ENCODE measurements at regions not wholly inside any gene's neighbourhood (a gene's known extent, or its start where the extent isn't known, plus 50 kb on each side); places are given as distances from the start of the nearest gene placed in this dataset.
A peak's percentile ranks its signal among the peaks of the same experiment; 100 is the strongest.

DNA sequence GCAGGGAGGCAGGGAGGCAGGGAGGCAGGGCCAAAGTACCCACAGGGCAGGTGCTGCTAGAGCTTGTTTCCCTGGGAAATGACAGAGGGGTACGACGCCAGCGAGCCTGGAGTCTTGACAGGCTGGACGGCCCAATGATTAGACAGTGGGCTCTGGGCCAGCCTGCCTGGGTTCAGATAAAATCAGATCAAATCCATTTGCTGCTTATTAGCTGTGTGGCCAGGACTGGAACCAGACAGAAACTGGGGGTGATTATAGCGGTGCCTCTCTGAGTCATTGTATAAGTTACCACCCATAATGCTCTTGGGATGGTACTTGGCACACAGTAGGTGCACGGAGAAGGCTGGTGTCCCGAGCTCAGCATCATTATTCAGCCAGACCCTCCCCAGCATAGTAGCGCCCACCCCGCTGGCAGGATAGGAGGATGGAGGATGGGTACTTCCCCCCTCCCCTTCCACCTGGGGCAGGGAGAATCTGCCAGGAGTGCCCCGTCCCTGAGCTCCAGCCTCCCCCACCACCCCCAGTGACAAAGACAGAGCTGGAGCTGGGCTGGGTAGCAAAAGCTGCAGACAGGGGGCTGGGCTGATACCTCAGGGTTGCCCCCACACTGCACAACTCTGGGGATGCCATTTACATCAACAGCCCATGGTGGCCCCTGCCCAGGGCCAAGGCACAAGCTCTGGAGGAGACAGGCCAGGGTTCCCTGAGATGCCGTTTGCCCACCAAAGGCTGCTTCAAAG lies 77.6 kb upstream of the TNRC6C start:
- Mint-ChIP-seq H3K27ac (peak overlapping the region; percentile 93 to 97 (median 95)), H3K27me3 (peaks cover 12% of the 10 kb centered on the region), H3K4me1 (peaks cover 26 to 39% (median 36%) of the 10 kb centered on the region in 3 donors), H3K9me3 (peaks cover 0 to 4% (median 4%) of the 10 kb centered on the region in 3 donors), H3K36me3 (peaks cover under 1% of the 10 kb centered on the region), H3K4me3 (peak overlapping the region; percentile 75 to 90 (median 84))

DNA sequence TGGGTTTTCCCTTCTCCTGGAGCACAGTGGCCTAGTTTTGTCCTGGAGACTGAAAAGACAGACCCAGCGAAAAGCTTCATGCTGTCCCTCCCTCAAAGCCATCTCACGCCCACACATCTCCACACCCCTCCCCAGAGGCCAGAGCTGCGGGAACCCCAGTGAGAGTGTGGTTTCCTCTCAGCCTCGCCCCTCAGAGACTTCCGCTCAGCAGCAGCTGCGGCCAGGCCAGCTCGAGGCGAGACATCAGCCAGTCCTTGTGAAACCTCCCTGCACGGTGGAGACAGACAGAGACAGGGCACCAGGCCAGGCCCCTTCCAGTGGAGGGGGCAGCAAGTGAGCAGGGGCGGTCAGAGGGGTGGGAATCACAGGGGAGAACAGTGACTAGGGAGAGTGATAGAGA lies 77.0 kb upstream of the TNRC6C start:
- no peaks in the 10 kb centered on the region for H3K36me3 Mint-ChIP-seq
- H3K4me1 Mint-ChIP-seq, result peaks cover 26 to 41% (median 38%) of the 10 kb centered on the region in 3 donors
- no peaks in the 10 kb centered on the region for H3K9me3 Mint-ChIP-seq
- H3K27ac Mint-ChIP-seq, result peak overlapping the region; percentile 93 to 97 (median 95)
- H3K27me3 Mint-ChIP-seq, result peaks cover 13% of the 10 kb centered on the region
- peak overlapping the region; percentile 75 to 90 (median 84) for H3K4me3 Mint-ChIP-seq

DNA sequence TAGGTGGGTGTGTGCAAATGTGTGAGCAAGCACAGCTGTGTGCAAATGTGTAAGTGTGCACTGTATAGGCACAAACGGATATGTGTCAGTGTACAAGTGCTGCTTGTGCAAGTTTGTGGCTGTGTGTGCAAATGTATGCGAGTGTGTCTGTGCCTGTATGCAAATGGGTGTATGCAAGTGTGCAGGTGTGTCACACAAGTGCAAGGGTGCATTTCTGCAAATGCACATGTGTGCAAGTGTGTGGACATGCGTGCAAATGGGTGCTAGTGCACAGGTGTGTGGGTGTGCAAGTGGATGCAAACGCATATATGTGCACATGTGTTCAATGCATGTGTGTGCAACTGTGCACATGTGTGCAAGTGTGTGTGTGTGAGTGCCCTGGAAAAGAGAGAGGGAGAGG lies 76.5 kb upstream of the TNRC6C start:
- no peaks in the 10 kb centered on the region for H3K9me3 Mint-ChIP-seq
- peak overlapping the region; percentile 93 to 97 (median 95) for H3K27ac Mint-ChIP-seq
- peaks cover 29 to 45% (median 39%) of the 10 kb centered on the region in 3 donors for H3K4me1 Mint-ChIP-seq
- H3K27me3 Mint-ChIP-seq, result peaks cover 14% of the 10 kb centered on the region
- peak overlapping the region; percentile 75 to 90 (median 84) for H3K4me3 Mint-ChIP-seq
- no peaks in the 10 kb centered on the region for H3K36me3 Mint-ChIP-seq

DNA sequence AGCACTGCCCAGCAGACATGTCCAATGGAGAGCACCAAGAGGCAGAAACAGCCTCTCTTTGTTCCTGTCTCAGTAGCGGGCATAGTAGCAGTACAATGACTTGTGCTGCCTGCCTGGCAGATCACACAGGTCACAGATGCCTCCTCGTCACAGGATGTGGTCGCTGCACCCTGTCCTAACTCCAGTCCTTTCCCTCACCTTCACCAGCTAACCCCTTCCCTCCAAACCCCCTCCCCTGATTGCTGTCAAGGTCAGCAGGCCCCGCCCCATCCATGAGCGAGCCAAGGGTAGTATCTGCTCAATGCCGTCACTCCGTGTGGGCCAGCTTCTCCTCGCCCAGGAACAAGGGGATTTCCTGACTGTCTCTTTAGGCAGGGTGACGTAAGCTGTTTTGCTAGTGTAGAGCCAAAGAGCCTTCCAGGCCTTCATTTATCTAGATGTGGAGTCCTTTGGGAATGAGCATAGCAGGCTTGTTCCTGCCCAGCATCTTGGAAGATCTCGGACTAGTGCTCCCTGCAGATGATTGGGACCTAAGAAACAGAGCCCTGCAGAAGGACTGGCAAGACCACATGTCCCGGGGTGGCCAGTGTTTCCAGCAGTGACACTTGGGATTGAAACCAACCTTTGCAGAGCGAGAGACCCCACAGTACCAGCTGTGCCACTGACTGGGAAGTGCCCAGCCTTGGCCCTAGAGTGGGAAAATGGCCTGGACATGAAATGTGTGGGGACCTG lies 75.9 kb upstream of the TNRC6C start:
- Mint-ChIP-seq H3K27me3 (peaks cover 20% of the 10 kb centered on the region), H3K4me3 (peak overlapping the region; percentile 75 to 90 (median 84)), H3K4me1 (peaks cover 35 to 49% (median 45%) of the 10 kb centered on the region in 3 donors), H3K9me3 (no peaks in the 10 kb centered on the region), H3K36me3 (no peaks in the 10 kb centered on the region), H3K27ac (peak overlapping the region; percentile 93 to 97 (median 95))

DNA sequence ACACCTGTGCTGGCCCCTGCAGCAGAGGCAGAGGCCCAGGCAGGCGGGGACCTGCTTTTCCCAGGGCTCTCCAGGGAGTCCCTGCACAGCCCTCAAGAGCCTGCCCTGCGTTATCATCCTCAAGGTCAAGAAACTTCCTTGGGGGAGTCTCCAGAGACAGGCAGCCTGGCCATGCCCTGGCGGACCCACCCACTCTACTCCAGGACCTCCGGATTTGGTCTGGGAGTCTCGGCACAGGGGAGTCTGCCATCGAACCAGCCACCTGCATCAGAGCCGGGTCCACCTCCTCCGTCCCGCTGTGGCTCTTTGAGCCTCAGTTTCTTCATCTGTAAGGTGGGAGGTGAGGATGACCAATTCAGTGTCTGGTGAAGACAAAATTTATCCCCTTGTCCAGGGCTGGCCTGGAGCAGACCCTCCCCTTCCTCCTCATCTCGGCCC lies 75.3 kb upstream of the TNRC6C start:
- no peaks in the 10 kb centered on the region for H3K36me3 Mint-ChIP-seq
- peaks cover 24% of the 10 kb centered on the region for H3K27me3 Mint-ChIP-seq
- peak overlapping the region; percentile 93 to 97 (median 95) for H3K27ac Mint-ChIP-seq
- no peaks in the 10 kb centered on the region for H3K9me3 Mint-ChIP-seq
- no peak overlapping the region for H3K4me3 Mint-ChIP-seq
- peaks cover 40 to 53% (median 51%) of the 10 kb centered on the region in 3 donors for H3K4me1 Mint-ChIP-seq

DNA sequence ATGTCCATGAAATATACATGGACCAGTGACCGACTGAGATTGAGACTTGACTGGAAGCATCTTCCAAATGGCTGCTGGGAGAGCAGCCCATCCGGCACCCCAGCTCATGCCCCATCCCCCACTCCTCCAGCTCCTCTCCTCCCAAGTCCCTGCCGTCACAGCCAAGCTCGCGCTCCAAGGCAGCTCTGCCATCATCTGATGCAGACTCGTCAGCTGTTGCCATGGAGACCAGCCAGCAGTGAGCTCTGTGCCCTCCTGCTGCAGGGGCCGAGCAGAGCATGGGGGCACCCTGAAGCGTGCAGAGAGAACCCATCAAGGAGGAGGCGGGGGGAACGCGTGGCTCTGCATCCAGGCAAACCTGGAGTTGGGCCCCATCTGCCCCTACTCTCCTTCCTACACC lies 74.5 kb upstream of the TNRC6C start:
- H3K4me3 Mint-ChIP-seq, result peak overlapping the region in 2 of 4 donors; percentile 6 to 56
- no peaks in the 10 kb centered on the region for H3K36me3 Mint-ChIP-seq
- no peaks in the 10 kb centered on the region for H3K9me3 Mint-ChIP-seq
- H3K27me3 Mint-ChIP-seq, result peaks cover 27% of the 10 kb centered on the region
- H3K27ac Mint-ChIP-seq, result peak overlapping the region; percentile 65 to 97 (median 90)
- H3K4me1 Mint-ChIP-seq, result peaks cover 42 to 55% (median 54%) of the 10 kb centered on the region in 3 donors

DNA sequence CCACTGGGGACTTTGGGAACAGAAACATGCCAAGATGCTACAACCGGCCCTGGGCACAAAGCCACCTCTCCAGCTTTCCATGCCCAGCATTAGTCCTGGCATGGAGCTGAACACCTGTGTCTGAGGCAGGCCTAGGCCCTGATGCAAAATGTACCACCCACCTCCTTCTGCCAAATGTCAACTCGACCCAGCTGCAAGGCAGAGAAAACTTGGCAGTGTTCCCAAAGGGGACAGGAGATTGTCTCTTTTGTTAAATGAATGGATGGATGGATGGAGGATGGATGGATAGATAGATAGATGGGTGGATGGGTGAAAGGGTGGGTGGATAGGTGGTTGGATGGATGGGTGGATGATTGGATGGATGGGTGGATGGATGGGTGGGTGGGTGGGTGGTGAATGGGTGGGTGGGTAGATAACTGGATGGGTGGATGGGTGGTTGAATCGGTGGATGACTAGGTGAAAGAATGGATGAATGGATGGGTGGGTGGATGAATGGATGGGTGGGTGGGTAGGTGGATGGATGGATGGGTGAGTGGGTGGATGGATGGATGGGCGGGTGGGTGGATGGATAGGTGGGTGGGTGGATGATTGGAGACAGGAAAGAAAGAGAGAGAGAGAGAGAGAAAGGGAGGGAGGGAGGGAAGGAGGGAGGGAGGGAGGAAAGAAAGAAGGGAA lies 73.4 kb upstream of the TNRC6C start:
- peak overlapping the region in 1 of 4 donors; percentile 6 for H3K4me3 Mint-ChIP-seq
- peak overlapping the region in 2 of 3 donors; percentile 65 to 97 for H3K27ac Mint-ChIP-seq

DNA sequence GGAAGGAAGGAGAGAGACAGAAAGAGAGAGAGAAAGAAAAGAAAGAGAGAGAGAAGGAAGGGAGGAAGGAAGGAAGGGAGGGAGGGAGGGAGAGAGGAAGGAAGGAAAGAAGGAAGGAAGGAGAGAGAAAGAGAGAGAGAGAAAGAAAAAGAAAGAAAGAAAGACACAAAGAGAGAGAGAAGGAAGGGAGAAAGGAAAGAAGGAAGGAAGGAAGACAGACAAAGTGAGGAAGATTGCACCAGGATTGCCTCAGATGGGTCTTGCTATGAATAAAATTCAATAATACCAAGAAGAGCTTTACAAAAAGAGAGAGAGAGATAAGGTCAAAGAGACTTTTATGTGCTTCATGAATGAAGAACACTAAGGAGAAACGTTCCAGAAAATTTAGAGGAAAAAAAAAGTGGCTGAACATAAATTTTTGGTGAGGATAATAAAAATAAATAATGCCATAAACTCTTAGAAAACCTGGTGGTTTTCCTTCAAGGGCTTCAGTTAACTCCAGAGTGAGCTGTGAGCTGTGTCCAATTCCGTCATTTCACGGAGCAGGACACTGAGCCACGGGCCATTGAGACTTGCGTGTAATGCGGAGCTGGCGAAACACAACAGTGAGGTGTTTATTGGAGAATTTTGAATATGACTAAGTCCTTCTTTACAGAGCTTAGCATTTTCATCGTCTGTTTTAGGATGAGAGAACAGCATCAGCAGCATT lies 72.7 kb upstream of the TNRC6C start:
- H3K9me3 Mint-ChIP-seq, result no peaks in the 10 kb centered on the region
- H3K4me3 Mint-ChIP-seq, result peak overlapping the region in 1 of 4 donors; percentile 57
- peaks cover 42 to 54% (median 51%) of the 10 kb centered on the region in 3 donors for H3K4me1 Mint-ChIP-seq
- H3K36me3 Mint-ChIP-seq, result no peaks in the 10 kb centered on the region
- H3K27me3 Mint-ChIP-seq, result peaks cover 31% of the 10 kb centered on the region
- H3K27ac Mint-ChIP-seq, result peak overlapping the region; percentile 19 to 94 (median 56)

More for the DNA sequence above, 73.4 kb upstream of the TNRC6C start:
- Mint-ChIP-seq H3K4me1 (peaks cover 42 to 54% (median 54%) of the 10 kb centered on the region in 3 donors), H3K9me3 (no peaks in the 10 kb centered on the region), H3K36me3 (no peaks in the 10 kb centered on the region), H3K27me3 (peaks cover 30% of the 10 kb centered on the region)

DNA sequence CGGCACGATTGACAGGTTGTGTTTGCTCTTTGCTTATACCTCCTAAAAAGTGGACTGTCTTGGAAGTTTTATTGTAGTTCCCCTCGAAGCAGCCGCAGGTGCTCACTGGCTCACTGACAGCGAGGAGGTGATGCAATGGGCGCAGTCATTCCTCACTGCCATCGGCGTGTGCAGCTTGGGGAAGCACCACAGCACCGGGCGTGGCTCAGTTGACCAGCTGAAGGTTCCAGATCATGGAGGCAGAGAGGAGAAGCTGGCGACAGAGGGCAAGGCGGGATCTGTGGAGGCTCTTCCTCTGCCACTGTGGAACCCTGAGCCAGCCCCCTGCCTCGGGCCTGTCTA lies 72.1 kb upstream of the TNRC6C start:
- Mint-ChIP-seq H3K27ac (peak overlapping the region; percentile 19 to 94 (median 56)), H3K4me1 (peaks cover 42 to 54% (median 51%) of the 10 kb centered on the region in 3 donors), H3K27me3 (peaks cover 36% of the 10 kb centered on the region), H3K9me3 (peaks cover 0 to 3% (median 0%) of the 10 kb centered on the region in 3 donors), H3K4me3 (peak overlapping the region; percentile 10 to 95 (median 50)), H3K36me3 (no peaks in the 10 kb centered on the region)

DNA sequence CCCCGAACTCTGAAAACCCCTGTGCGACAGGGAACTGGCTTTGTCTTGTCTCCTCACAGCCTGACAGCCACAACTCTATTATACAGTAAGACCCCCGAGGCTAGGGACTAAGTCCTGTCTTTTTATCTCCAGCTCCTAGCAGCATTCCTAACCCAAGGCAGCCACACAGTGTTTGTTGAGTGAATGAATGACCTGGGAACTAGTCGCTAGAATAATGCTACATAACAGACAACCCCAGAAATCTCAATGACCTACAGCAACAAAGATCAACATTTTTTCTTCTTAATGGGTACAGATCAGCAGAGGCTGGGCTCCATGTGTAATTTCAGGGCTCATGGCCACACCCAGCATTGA lies 71.4 kb upstream of the TNRC6C start:
- Mint-ChIP-seq H3K27me3 (peaks cover 40% of the 10 kb centered on the region), H3K27ac (peak overlapping the region; percentile 82 to 98 (median 88)), H3K4me3 (peak overlapping the region; percentile 57 to 95 (median 84)), H3K4me1 (peaks cover 36 to 48% (median 45%) of the 10 kb centered on the region in 3 donors), H3K36me3 (no peaks in the 10 kb centered on the region), H3K9me3 (peaks cover 0 to 3% (median 0%) of the 10 kb centered on the region in 3 donors)

DNA sequence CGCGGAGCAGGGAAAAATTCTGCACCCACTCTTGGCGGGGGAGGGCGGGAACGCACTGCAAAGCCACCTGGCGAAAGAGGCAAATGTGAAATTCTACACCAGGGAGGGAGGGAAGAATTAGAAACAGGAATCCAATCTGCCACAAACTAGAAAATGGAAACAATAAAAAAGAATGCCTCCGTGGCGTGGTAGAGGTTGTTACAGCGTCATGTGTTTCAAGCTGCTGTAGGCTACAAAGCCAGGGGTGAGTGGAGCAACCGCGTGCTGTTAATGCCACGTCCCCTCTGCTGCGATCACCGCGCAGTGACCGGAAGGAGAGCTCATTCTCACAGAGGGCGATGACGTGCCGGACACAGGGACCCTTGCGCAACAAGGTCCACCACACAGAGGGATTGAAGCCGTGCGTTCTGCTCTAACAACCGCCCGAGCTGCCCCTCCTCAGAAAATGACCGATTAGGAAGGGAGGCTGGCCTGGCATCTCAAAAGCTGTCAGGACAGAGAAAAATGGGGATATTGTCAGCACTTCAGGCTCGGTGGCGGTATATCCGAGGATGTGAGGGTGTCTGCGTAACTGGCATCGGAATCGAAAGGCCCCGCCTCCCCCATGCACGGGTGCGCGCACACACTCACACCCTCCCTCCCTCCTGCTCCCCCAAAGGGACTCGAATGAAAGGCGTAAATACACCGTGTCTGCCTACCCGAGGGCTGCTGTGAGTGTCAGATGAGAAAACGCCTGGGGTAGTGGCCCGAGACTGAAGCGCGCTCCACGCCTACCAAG lies 70.8 kb upstream of the TNRC6C start:
- Mint-ChIP-seq H3K27me3 (peaks cover 39% of the 10 kb centered on the region), H3K4me1 (peaks cover 32 to 42% (median 39%) of the 10 kb centered on the region in 3 donors)

DNA sequence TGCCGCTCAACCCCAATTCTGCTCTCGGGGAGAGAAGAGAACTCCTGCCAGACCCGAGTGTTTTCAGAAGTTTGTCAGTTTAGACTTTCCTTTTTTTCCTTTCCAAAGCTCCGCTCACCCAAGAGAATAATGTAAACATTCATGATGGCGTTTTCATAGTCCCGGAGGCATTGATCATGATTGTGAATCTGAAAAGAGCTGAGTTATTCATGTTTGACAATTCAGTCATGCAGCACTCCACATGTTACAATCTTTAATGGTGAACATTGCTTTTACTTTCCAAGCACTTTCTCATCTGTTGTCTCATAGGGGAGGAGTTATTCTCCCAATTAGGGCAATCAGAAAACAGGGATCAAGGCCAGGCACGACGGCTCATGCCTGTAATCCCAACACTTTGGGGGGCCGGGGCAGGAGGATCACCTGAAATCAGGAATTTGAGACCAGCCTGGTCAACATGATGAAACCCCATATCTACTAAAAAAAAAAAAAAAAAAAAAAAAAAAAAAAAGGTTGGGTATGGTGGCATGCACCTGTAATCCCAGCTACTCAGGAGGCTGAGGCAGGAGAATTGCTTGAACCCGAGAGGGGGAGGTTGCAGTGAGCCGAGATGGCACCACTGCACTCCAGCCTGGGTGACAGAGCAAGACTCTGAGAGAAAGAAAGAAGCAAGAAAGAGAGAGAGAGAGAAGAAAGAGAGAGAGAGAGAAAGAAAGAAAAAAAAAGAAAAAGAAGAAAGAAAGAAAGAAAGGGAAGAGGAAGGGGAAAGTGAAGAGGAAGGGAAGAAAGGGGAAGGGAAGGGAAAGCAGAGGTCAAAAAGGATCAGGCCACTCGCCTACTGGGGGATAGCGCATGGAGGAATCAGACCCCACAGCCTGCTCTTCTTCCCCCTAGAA lies 70.0 kb upstream of the TNRC6C start:
- Mint-ChIP-seq H3K4me1 (peaks cover 38 to 46% (median 43%) of the 10 kb centered on the region in 3 donors), H3K36me3 (no peaks in the 10 kb centered on the region), H3K4me3 (peak overlapping the region; percentile 57 to 95 (median 84)), H3K27me3 (peaks cover 38% of the 10 kb centered on the region), H3K9me3 (peaks cover 0 to 3% (median 0%) of the 10 kb centered on the region in 3 donors), H3K27ac (peak overlapping the region; percentile 82 to 98 (median 88))

More for the DNA sequence above, 70.8 kb upstream of the TNRC6C start:
- H3K27ac Mint-ChIP-seq, result peak overlapping the region; percentile 82 to 98 (median 88)
- no peaks in the 10 kb centered on the region for H3K36me3 Mint-ChIP-seq
- peaks cover 0 to 3% (median 0%) of the 10 kb centered on the region in 3 donors for H3K9me3 Mint-ChIP-seq
- peak overlapping the region; percentile 57 to 95 (median 84) for H3K4me3 Mint-ChIP-seq

DNA sequence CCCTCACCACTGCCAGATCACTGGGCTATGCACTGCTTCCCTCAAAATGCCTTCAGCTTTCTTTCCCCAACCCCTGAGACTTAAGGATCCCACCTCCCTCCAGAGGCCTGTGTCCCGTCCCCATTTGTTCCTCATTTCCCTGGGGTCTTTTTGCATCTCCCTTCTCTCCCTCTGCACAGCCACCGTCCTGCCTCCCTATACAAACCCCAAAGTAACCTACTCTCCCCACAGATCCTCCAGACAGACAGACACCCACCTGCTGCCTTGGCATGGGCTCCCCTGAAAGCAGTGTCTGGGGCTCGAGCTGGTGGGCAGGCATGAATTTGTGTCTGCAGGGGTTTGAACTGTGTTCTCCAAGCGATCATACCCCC lies 69.4 kb upstream of the TNRC6C start:
- H3K9me3 Mint-ChIP-seq, result peaks cover 0 to 3% (median 0%) of the 10 kb centered on the region in 3 donors
- H3K4me3 Mint-ChIP-seq, result peak overlapping the region in 1 of 4 donors; percentile 8
- H3K27ac Mint-ChIP-seq, result no peak overlapping the region
- peaks cover 40 to 46% (median 44%) of the 10 kb centered on the region in 3 donors for H3K4me1 Mint-ChIP-seq
- peaks cover 40% of the 10 kb centered on the region for H3K27me3 Mint-ChIP-seq
- no peaks in the 10 kb centered on the region for H3K36me3 Mint-ChIP-seq

Data from IgD-negative memory B cell (primary cell).